ENCODE measurements at regions not wholly inside any gene's neighbourhood (a gene's known extent, or its start where the extent isn't known, plus 50 kb on each side); places are given as distances from the start of the nearest gene placed in this dataset.
A peak's percentile ranks its signal among the peaks of the same experiment; 100 is the strongest.

- CTCF ChIA-PET = no interaction called here
- no TSS peak for BruUV-seq (replicated peaks)
- no peak overlapping the region for H3K27ac ChIP-seq (ENCODE audit: control insufficient read depth, insufficient read depth)
- no peaks in the 10 kb centered on the region for H3K36me3 ChIP-seq (ENCODE audit: control insufficient read depth in 2 of 2, insufficient read depth in 2 of 2, low read length in 1 of 2)
- TF ChIP-seq NFIC (IDR thresholded peaks at IDR 0.05; ENCODE audit: low read depth, low read length) (no peak), ZNF207 (IDR thresholded peaks at IDR 0.05; ENCODE audit: borderline replicate concordance) (no peak), MTA2 (IDR thresholded peaks at IDR 0.05; ENCODE audit: low read depth) (0 out of 2 replicates have a peak, but pooled peaks have one; percentile 13), IKZF2 (IDR thresholded peaks at IDR 0.05) (no peak)
- no peak for FAIRE-seq
- H3K4me3 ChIP-seq = no peak overlapping the region
- SMC1A ChIA-PET (ENCODE audit: uncharacterized antibody, unreplicated experiment) = interaction anchor here (0.6 kb wide), 1 partner anchor 721 kb away, joined by 3 read pairs; no protein-coding TSS in a partner anchor
- no peak overlapping the region for H2AFZ ChIP-seq (ENCODE audit: control insufficient read depth, low read depth, low read length)
- in situ Hi-C loops (cut with MboI) = no loop called here
- RAD21 ChIA-PET (ENCODE audit: unreplicated experiment) = no interaction called here
- H3K4me2 ChIP-seq (ENCODE audit: control insufficient read depth, insufficient read depth) = no peak overlapping the region
- H3K9ac ChIP-seq (ENCODE audit: control insufficient read depth, insufficient read depth, low read length) = no peak overlapping the region
- POLR2A ChIA-PET = no interaction called here
- 2% methylated on average over 3 of the region's 3 CpGs for WGBS (ENCODE audit: insufficient coverage, insufficient replicate concordance, low lambda C conversion rate, missing lambda C conversion rate)
- intact Hi-C loops (cut with micrococcal nuclease; ENCODE audit: unreplicated experiment) = no loop called here
- H4K20me1 ChIP-seq (ENCODE audit: control insufficient read depth, insufficient read depth) = no peaks in the 10 kb centered on the region
- ATAC-seq = peak; percentile 93
- H3K9me3 ChIP-seq (replicated peaks; ENCODE audit: control insufficient read depth, insufficient read depth, low read length) = no peaks in the 10 kb centered on the region
- DNase-seq (ENCODE audit: low read depth, low spot score) = no peak
- H3K4me1 ChIP-seq (ENCODE audit: control insufficient read depth, insufficient read depth, low read length) = no peaks in the 10 kb centered on the region
- H3K27me3 ChIP-seq (replicated peaks in 1 of 2; ENCODE audit: control insufficient read depth in 2 of 2, insufficient read depth in 2 of 2, low read length in 1 of 2) = no peaks in the 10 kb centered on the region
- H3K79me2 ChIP-seq (ENCODE audit: control insufficient read depth, insufficient read depth, low read length) = no peaks in the 10 kb centered on the region
These were observed 2743.3 kb upstream of the PCDH20 start for GRCh38 chr13:64158908-64159307.

GRCh38 chr13:64154514-64154913 is 2738.9 kb upstream of the PCDH20 start:
- H3K79me2 ChIP-seq (ENCODE audit: control insufficient read depth, insufficient read depth, low read length) = no peaks in the 10 kb centered on the region
- FAIRE-seq (no peak), DNase-seq (ENCODE audit: low read depth, low spot score) (no peak), ATAC-seq (no peak)
- no peaks in the 10 kb centered on the region for H4K20me1 ChIP-seq (ENCODE audit: control insufficient read depth, insufficient read depth)
- no peaks in the 10 kb centered on the region for H3K36me3 ChIP-seq (ENCODE audit: control insufficient read depth in 2 of 2, insufficient read depth in 2 of 2, low read length in 1 of 2)
- ChIA-PET RAD21 (ENCODE audit: unreplicated experiment) (no interaction called here), POLR2A (no interaction called here), CTCF (no interaction called here), SMC1A (ENCODE audit: uncharacterized antibody, unreplicated experiment) (no interaction called here)
- H2AFZ ChIP-seq (ENCODE audit: control insufficient read depth, low read depth, low read length) = no peak overlapping the region
- H3K27me3 ChIP-seq (replicated peaks in 1 of 2; ENCODE audit: control insufficient read depth in 2 of 2, insufficient read depth in 2 of 2, low read length in 1 of 2) = no peaks in the 10 kb centered on the region
- intact Hi-C loops (cut with micrococcal nuclease; ENCODE audit: unreplicated experiment) (no loop called here), in situ Hi-C loops (cut with MboI) (no loop called here)
- no TSS peak for BruUV-seq (replicated peaks)
- H3K9ac ChIP-seq (ENCODE audit: control insufficient read depth, insufficient read depth, low read length) = no peak overlapping the region
- H3K4me2 ChIP-seq (ENCODE audit: control insufficient read depth, insufficient read depth) = no peak overlapping the region
- WGBS (ENCODE audit: insufficient coverage, insufficient replicate concordance, low lambda C conversion rate, missing lambda C conversion rate) = 47% methylated on average over 1 of the region's 1 CpG
- no peak overlapping the region for H3K27ac ChIP-seq (ENCODE audit: control insufficient read depth, insufficient read depth)
- H3K4me3 ChIP-seq = no peak overlapping the region
- no peaks in the 10 kb centered on the region for H3K4me1 ChIP-seq (ENCODE audit: control insufficient read depth, insufficient read depth, low read length)
- TF ChIP-seq, protein P1, sequence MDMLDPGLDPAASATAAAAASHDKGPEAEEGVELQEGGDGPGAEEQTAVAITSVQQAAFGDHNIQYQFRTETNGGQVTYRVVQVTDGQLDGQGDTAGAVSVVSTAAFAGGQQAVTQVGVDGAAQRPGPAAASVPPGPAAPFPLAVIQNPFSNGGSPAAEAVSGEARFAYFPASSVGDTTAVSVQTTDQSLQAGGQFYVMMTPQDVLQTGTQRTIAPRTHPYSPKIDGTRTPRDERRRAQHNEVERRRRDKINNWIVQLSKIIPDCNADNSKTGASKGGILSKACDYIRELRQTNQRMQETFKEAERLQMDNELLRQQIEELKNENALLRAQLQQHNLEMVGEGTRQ (IDR thresholded peaks at IDR 0.05; ENCODE audit: borderline replicate concordance, low read depth, low read length) = no peak
- TF ChIP-seq CBFB (IDR thresholded peaks at IDR 0.05; ENCODE audit: low read depth) = no peak
- TF ChIP-seq, protein P2, sequence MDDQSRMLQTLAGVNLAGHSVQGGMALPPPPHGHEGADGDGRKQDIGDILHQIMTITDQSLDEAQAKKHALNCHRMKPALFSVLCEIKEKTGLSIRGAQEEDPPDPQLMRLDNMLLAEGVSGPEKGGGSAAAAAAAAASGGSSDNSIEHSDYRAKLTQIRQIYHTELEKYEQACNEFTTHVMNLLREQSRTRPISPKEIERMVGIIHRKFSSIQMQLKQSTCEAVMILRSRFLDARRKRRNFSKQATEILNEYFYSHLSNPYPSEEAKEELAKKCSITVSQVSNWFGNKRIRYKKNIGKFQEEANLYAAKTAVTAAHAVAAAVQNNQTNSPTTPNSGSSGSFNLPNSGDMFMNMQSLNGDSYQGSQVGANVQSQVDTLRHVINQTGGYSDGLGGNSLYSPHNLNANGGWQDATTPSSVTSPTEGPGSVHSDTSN (IDR thresholded peaks at IDR 0.05; ENCODE audit: insufficient replicate concordance, low read depth, low read length) = no peak
- no peak for TF ChIP-seq PML (IDR thresholded peaks at IDR 0.05; ENCODE audit: low read length)
- TF ChIP-seq NR2F1 (conservative IDR thresholded peaks at IDR 0.05) = no peak
- TF ChIP-seq CHD2 (IDR thresholded peaks at IDR 0.05; ENCODE audit: borderline replicate concordance, low read depth, low read length) = no peak
- TF ChIP-seq TCF7 (IDR thresholded peaks at IDR 0.05; ENCODE audit: borderline replicate concordance) = no peak
- no peaks in the 10 kb centered on the region for H3K9me3 ChIP-seq (replicated peaks; ENCODE audit: control insufficient read depth, insufficient read depth, low read length)
